Progenitor cell of endocrine pancreas (in vitro differentiated cells): ENCODE measurements at regions not wholly inside any gene's neighbourhood (a gene's known extent, or its start where the extent isn't known, plus 50 kb on each side); places are given as distances from the start of the nearest gene placed in this dataset.

ENCODE experiments used
- DNase-seq: peaks from one replicate; pipeline ENCODE4 v3.0.0; 2021; ENCODE audit warnings: low spot score; ENCODE audit not compliant: unreplicated experiment
- H3K27ac Mint-ChIP-seq: 2 replicates; pipeline ENCODE4 v1.8.0; 2021; ENCODE audit warnings: mild to moderate bottlenecking, moderate library complexity, mixed read lengths
- H3K27me3 Mint-ChIP-seq: 2 replicates; pipeline ENCODE4 v1.8.0; 2021; ENCODE audit warnings: mixed read lengths
- H3K36me3 Mint-ChIP-seq: 2 replicates; pipeline ENCODE4 v1.8.0; 2022; ENCODE audit warnings: mixed read lengths; ENCODE audit not compliant: insufficient read depth
- H3K4me1 Mint-ChIP-seq: 2 replicates; pipeline ENCODE4 v1.8.0; 2021; ENCODE audit warnings: low read depth, mixed read lengths
- H3K4me3 Mint-ChIP-seq: 2 replicates; pipeline ENCODE4 v1.8.0; 2021; ENCODE audit warnings: low read depth, mild to moderate bottlenecking, moderate library complexity, mixed read lengths
- H3K9me3 Mint-ChIP-seq: 2 replicates; pipeline ENCODE4 v1.8.0; 2021; ENCODE audit warnings: low read depth, mixed read lengths
- TF ChIP-seq, protein P1 (sequence below): fragments of 200-600 bp; sonication (generic); IDR thresholded peaks from one replicate; pipeline ENCODE4 v1.5.0; 2021; ENCODE audit warnings: antibody characterized with exemption, mild to moderate bottlenecking; ENCODE audit not compliant: unreplicated experiment

DNA sequence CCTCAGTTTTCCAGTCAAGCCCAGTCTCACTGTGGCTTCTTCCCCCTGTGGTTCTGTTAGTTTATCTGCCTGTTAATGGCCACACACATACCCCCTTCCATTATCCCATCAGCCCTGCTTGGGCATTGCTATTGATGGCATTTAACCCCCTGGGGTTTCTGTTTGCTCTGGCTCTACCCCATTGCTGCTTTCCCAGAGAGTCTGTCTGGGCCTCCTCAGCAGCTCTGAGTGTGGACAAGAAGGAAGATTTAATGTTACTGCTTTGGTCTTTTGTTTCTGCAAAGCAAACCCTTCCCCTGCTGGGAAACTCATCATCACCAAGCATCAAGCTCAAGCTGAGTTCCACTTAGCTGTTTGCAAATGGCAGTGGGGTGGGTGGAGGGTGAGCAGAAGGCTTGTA is 162.7 kb downstream of the CCT6B start:
- Mint-ChIP-seq H3K27me3 (peaks cover 25% of the 10 kb centered on the region), H3K27ac (no peak overlapping the region), H3K36me3 (no peaks in the 10 kb centered on the region), H3K4me1 (no peaks in the 10 kb centered on the region), H3K4me3 (no peak overlapping the region), H3K9me3 (no peaks in the 10 kb centered on the region)
- no peak for DNase-seq
- TF ChIP-seq, protein P1, sequence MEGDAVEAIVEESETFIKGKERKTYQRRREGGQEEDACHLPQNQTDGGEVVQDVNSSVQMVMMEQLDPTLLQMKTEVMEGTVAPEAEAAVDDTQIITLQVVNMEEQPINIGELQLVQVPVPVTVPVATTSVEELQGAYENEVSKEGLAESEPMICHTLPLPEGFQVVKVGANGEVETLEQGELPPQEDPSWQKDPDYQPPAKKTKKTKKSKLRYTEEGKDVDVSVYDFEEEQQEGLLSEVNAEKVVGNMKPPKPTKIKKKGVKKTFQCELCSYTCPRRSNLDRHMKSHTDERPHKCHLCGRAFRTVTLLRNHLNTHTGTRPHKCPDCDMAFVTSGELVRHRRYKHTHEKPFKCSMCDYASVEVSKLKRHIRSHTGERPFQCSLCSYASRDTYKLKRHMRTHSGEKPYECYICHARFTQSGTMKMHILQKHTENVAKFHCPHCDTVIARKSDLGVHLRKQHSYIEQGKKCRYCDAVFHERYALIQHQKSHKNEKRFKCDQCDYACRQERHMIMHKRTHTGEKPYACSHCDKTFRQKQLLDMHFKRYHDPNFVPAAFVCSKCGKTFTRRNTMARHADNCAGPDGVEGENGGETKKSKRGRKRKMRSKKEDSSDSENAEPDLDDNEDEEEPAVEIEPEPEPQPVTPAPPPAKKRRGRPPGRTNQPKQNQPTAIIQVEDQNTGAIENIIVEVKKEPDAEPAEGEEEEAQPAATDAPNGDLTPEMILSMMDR, result no peak

DNA sequence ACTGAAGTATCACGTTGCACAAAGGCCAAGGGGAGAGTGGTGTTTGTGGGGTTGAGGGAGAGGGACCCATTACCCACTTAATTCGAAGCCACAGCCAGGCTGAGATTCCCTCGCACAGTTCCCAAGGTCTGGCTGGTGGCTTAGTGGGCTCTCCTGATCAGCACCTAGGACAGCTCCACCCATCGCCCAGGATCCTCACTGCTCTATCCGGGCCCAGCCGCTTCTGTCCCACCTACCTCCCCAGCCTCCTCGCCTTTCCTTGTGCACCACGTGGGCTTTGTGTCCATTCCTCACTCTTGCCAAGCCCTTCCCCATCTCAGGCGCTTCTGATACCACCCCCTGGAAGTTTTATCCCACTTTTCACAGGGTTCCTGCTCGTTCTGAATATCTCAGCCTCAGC is 163.5 kb downstream of the CCT6B start:
- TF ChIP-seq, protein P1, result no peak
- H3K27ac Mint-ChIP-seq, result no peak overlapping the region
- DNase-seq, result peak; percentile 66
- no peaks in the 10 kb centered on the region for H3K9me3 Mint-ChIP-seq
- H3K36me3 Mint-ChIP-seq, result no peaks in the 10 kb centered on the region
- H3K4me1 Mint-ChIP-seq, result no peaks in the 10 kb centered on the region
- H3K27me3 Mint-ChIP-seq, result peaks cover 27% of the 10 kb centered on the region
- H3K4me3 Mint-ChIP-seq, result no peak overlapping the region

DNA sequence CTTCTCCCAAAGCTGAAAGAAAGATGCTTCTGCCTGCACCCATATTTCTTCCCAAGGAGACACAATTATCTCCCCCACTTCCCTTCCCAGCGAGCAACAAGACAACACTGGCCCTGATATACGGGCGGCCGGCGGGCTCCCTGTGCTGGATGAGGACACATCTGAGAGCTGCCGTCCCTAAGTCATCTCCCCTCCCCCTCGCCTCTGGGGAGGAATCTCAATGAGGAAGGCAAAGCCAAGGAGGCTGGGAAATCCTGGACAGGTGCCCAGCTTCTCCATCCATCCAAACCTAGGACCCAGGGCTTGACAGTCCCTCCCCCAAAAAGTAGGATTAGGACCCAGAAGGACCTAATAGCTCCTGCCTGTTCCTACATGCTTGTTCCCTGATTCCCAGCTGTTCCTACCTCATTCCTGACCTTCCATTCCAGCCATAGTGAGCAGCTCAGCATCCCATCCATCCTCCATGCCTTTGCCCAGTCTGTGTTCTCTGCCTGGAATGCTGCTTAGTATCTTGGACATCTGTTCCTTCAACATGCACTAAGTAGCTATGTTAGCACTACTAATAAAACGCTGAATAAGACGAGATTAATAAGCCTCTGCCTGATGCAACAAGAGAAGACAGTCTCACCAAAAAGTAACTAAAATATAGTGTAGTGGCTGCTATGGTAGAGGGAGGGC is 167.9 kb downstream of the CCT6B start:
- no peaks in the 10 kb centered on the region for H3K36me3 Mint-ChIP-seq
- no peak overlapping the region for H3K27ac Mint-ChIP-seq
- TF ChIP-seq, protein P1, result no peak
- no peaks in the 10 kb centered on the region for H3K9me3 Mint-ChIP-seq
- DNase-seq, result no peak
- no peak overlapping the region for H3K4me3 Mint-ChIP-seq
- H3K27me3 Mint-ChIP-seq, result peaks cover 14% of the 10 kb centered on the region
- no peaks in the 10 kb centered on the region for H3K4me1 Mint-ChIP-seq

DNA sequence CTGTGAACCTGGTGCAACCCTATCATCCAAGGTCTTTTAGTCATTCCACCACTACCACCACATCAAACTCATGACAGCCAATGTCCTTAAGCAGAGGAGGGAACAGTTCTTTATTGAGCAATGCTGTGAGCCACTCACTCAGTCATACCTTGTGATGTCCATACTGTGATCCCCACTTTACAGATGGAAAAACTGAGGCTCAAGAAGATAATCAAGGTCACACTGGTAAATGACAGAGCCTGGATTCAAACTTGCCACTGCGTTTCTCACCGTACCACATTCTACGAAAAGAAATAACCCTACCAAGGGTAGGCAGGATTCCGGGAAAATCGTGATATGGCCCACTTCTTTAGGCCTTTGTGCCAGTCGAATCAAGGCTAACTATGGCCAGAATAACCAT is 172.6 kb downstream of the CCT6B start:
- H3K4me3 Mint-ChIP-seq, result no peak overlapping the region
- H3K27ac Mint-ChIP-seq, result no peak overlapping the region
- H3K9me3 Mint-ChIP-seq, result no peaks in the 10 kb centered on the region
- TF ChIP-seq, protein P1, result no peak
- H3K36me3 Mint-ChIP-seq, result no peaks in the 10 kb centered on the region
- no peaks in the 10 kb centered on the region for H3K4me1 Mint-ChIP-seq
- DNase-seq, result no peak
- H3K27me3 Mint-ChIP-seq, result peaks cover 12% of the 10 kb centered on the region

DNA sequence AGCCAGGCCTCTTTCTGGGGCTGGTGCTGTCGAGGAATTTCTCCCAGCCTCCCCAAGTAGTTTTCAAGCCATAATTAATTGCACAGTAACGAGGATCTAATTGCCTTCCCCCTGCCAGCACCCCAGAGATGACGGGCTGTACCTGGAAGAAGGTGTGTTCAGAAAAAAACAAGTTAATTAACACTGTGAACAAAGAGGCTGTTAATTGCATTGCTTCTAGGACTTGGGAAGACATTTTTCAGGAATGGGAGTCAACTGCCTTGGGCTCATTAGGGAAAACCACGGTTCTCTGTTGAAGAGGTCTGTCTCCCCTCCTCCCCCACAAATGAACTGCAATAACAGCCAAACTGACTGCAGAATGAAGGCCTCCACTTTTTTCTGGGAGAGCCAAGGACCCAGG is 176.7 kb downstream of the CCT6B start:
- Mint-ChIP-seq H3K9me3 (no peaks in the 10 kb centered on the region), H3K4me3 (no peak overlapping the region), H3K4me1 (no peaks in the 10 kb centered on the region), H3K27ac (no peak overlapping the region), H3K36me3 (no peaks in the 10 kb centered on the region), H3K27me3 (peaks cover 7% of the 10 kb centered on the region)
- no peak for DNase-seq
- TF ChIP-seq, protein P1, result no peak
